ENCODE measurements at regions not wholly inside any gene's neighbourhood (a gene's known extent, or its start where the extent isn't known, plus 50 kb on each side); places are given as distances from the start of the nearest gene placed in this dataset.

- no peak for DNase-seq (ENCODE audit: low read depth, low spot score)
Measured at GRCh38 chr15:91555312-91555711, 298.2 kb upstream of the SLCO3A1 start.

GRCh38 chr15:91556926-91557325 is 296.6 kb upstream of the SLCO3A1 start:
- DNase-seq (ENCODE audit: low read depth, low spot score): no peak

- no peak for DNase-seq (ENCODE audit: low read depth, low spot score)
Measured at GRCh38 chr15:91559066-91559465, 294.4 kb upstream of the SLCO3A1 start.

- no peak for DNase-seq (ENCODE audit: low read depth, low spot score)
Measured at GRCh38 chr15:91561371-91562100, 292.0 kb upstream of the SLCO3A1 start.

- DNase-seq (ENCODE audit: low read depth, low spot score): no peak
Measured at GRCh38 chr15:91562698-91563097, 290.8 kb upstream of the SLCO3A1 start.

- no peak for DNase-seq (ENCODE audit: low read depth, low spot score)
Measured at GRCh38 chr15:91564631-91565030, 288.9 kb upstream of the SLCO3A1 start.

- no peak for DNase-seq (ENCODE audit: low read depth, low spot score)
Measured at GRCh38 chr15:91566141-91566540, 287.4 kb upstream of the SLCO3A1 start.

- DNase-seq (ENCODE audit: low read depth, low spot score): no peak
Measured at GRCh38 chr15:91568036-91568435, 285.5 kb upstream of the SLCO3A1 start.

GRCh38 chr15:91572110-91572509 is 281.4 kb upstream of the SLCO3A1 start:
- DNase-seq (ENCODE audit: low read depth, low spot score): peak; percentile 18

- no peak for DNase-seq (ENCODE audit: low read depth, low spot score)
Measured at GRCh38 chr15:91576096-91576495, 277.4 kb upstream of the SLCO3A1 start.

GRCh38 chr15:91578511-91578910 is 275.0 kb upstream of the SLCO3A1 start:
- no peak for DNase-seq (ENCODE audit: low read depth, low spot score)

- no peak for DNase-seq (ENCODE audit: low read depth, low spot score)
Measured at GRCh38 chr15:91584895-91585294, 268.6 kb upstream of the SLCO3A1 start.

GRCh38 chr15:91586560-91586959 is 266.9 kb upstream of the SLCO3A1 start:
- no peak for DNase-seq (ENCODE audit: low read depth, low spot score)

GRCh38 chr15:91589360-91589759 is 264.1 kb upstream of the SLCO3A1 start:
- DNase-seq (ENCODE audit: low read depth, low spot score): no peak

GRCh38 chr15:91592567-91592966 is 260.9 kb upstream of the SLCO3A1 start:
- no peak for DNase-seq (ENCODE audit: low read depth, low spot score)

- DNase-seq (ENCODE audit: low read depth, low spot score): no peak
Measured at GRCh38 chr15:91593067-91593466, 260.4 kb upstream of the SLCO3A1 start.

- no peak for DNase-seq (ENCODE audit: low read depth, low spot score)
Measured at GRCh38 chr15:91593653-91594052, 259.9 kb upstream of the SLCO3A1 start.

GRCh38 chr15:91599261-91599660 is 254.2 kb upstream of the SLCO3A1 start:
- DNase-seq (ENCODE audit: low read depth, low spot score): no peak

- no peak for DNase-seq (ENCODE audit: low read depth, low spot score)
Measured at GRCh38 chr15:91603384-91604080, 250.0 kb upstream of the SLCO3A1 start.

- no peak for DNase-seq (ENCODE audit: low read depth, low spot score)
Measured at GRCh38 chr15:91604122-91604521, 249.4 kb upstream of the SLCO3A1 start.

- no peak for DNase-seq (ENCODE audit: low read depth, low spot score)
Measured at GRCh38 chr15:91605576-91605975, 247.9 kb upstream of the SLCO3A1 start.

GRCh38 chr15:91609231-91609630 is 244.3 kb upstream of the SLCO3A1 start:
- DNase-seq (ENCODE audit: low read depth, low spot score): no peak

- no peak for DNase-seq (ENCODE audit: low read depth, low spot score)
Measured at GRCh38 chr15:91609966-91610365, 243.5 kb upstream of the SLCO3A1 start.

All from brain pericyte (primary cell).